Stomach (tissue), 4 donors: ENCODE measurements at regions not wholly inside any gene's neighbourhood (a gene's known extent, or its start where the extent isn't known, plus 50 kb on each side); places are given as distances from the start of the nearest gene placed in this dataset.

Experiments used
- CTCF ChIP-seq, 7 experiments: fragments of 450-650 bp in 4 of 7; fragments of 200-600 bp in 3 of 7; sonication (generic) in 3 of 7; IDR thresholded peaks; one replicate each; pipeline ENCODE4 v1.5.1; 2016 to 2019; ENCODE audit warnings: antibody characterized with exemption in 7 of 7, control low read depth in 2 of 7, mild to moderate bottlenecking in 1 of 7
- EP300 ChIP-seq: sonication (generic); formaldehyde crosslinking; IDR thresholded peaks from one replicate; pipeline ENCODE4 v1.6.1; 2017; ENCODE audit warnings: antibody characterized with exemption
- POLR2A ChIP-seq, 4 donors: fragments of 450-650 bp; IDR thresholded peaks; one replicate each; pipeline ENCODE4 v1.6.1; 2016; ENCODE audit warnings: antibody characterized with exemption in 4 of 4, control low read depth in 2 of 4, mild to moderate bottlenecking in 1 of 4, moderate library complexity in 1 of 4
- POLR2AphosphoS5 ChIP-seq, 3 donors: sonication (generic); formaldehyde crosslinking; IDR thresholded peaks; one replicate each; pipeline ENCODE4 v1.6.1; 2016; ENCODE audit warnings: antibody characterized with exemption in 3 of 3

GRCh38 chr11:76728227-76728626, 54.9 kb upstream of the TSKU start:
- TF ChIP-seq CTCF (IDR thresholded peaks at IDR 0.05) (no peak), POLR2A (IDR thresholded peaks at IDR 0.05) (no peak), EP300 (no peak), POLR2AphosphoS5 (IDR thresholded peaks at IDR 0.05) (no peak)
